ENCODE measurements at regions not wholly inside any gene's neighbourhood (a gene's known extent, or its start where the extent isn't known, plus 50 kb on each side); places are given as distances from the start of the nearest gene placed in this dataset.
"Not testable (repeated sequence)": the region's sequence is repeated elsewhere in the genome, so short reads cannot be mapped to it uniquely, and the experiment has no call there.

GRCh38 chr4:79662651-79663050, 254.6 kb upstream of the GK2 start:
- ATAC-seq (no peak), DNase-seq (no peak)

- no peak for ATAC-seq
- no peak for DNase-seq
These were observed 253.2 kb upstream of the GK2 start for GRCh38 chr4:79661196-79661595.

DNA sequence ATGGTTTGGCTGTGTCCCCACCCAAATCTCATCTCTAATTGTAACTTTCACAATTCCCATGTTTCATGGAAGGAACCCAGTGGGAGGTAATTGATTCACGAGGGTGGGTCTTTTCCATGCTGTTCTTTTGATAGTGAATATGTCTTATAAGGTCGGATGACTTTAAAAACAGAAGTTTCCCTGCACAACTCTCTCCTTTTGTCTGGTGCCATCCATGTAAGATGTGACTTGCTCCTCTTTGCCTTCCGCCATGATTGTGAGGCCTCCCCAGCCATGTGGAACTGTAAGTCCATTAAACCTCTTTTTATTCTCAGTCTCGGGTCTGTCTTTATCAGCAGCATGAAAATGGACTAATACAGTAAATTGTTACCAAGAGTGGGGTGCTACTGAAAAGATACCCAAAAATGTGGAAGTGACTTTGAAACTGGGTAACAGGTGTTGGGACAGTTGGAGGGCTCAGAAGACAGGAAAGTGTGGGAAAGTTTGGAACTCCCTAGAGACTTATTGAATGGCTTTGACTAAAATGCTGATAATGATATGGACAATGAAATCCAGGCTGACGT, 251.4 kb upstream of the GK2 start:
- not testable (repeated sequence) for DNase-seq, ATAC-seq

- no peak for ATAC-seq
- DNase-seq = no peak
These were observed 249.4 kb upstream of the GK2 start for GRCh38 chr4:79657379-79657778.

DNA sequence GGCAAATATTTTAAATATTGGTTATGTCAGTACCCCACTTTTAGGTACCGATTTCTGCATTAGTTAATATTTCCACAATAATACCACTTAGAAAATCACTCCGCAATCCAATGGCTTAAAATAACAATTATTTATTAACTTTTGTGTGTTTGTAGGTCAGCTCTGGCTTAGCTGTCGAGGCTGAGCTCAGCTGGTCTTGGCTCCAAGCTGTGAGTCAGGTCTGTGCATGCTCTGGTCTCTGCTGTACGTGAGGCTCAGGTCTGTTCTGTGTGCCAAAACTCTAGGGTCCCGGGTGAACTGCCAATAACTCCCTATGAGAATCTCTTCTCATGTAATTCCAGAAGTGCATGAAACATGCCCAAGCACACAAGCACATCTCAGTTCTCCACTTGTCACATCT, 245.8 kb upstream of the GK2 start:
- no peak for DNase-seq
- ATAC-seq = no peak

- ATAC-seq (no peak), DNase-seq (no peak)
These were observed 244.7 kb upstream of the GK2 start for GRCh38 chr4:79652738-79653137.

- DNase-seq (no peak), ATAC-seq (no peak)
These were observed 244.2 kb upstream of the GK2 start for GRCh38 chr4:79652232-79652631.

DNA sequence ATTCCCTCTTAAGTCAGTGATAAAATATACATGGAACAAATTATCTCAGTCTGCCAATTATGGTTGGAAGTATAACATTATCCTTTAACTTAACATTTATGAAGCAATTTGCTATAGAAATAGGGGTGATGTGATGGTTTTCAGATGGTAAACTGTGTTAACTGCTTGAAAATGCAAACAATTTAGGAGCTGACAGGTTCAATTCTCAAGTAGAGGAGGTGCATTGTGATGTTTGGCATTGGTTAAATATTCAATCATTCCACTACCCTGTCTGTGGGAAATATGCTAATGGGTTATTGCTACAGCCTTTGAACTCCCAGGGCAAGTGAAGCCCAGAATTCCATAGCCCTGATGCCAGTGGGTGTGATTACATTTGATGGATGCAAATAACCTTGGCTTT, 243.4 kb upstream of the GK2 start:
- no peak for DNase-seq
- ATAC-seq = no peak

- ATAC-seq (peak; percentile 36), DNase-seq (no peak)
These were observed 242.9 kb upstream of the GK2 start for GRCh38 chr4:79650794-79651431.

DNA sequence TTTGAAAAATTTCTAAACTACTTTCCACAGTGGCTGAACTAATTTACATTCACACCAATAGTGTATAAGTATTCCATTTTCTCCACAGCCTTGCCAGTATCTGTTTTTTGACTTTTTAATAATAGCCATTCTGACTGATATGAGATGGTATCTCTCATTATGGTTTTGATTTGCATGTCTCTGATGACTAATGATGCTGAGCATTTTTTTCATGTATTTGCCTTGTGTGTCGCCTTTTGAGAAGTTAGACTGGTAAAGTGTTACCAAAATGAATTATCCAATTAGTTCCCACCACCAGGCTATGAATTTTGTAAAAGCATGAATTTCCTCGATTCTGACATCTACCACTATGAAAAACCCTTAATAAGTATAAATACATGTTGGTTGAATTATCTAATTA, 242.2 kb upstream of the GK2 start:
- no peak for ATAC-seq
- no peak for DNase-seq

DNA sequence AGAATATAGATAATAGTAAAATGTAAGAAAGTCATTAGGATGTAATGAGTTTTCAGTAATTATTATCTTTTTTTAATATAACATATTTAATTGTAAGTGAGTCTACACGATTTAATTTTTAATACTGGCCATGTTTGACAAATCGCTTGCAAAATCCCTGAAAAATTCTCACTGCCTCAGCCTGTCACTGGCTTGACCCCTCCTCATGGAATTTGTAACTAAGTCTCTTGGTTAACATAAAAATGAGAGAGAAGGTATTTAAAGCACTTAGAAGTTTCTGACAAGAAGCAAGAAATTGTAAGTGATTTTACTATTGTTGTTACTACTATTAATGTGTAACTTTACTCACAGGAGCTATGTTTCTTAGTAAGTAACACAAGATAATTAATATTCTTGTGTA, 237.9 kb upstream of the GK2 start:
- ATAC-seq (no peak), DNase-seq (no peak)

- DNase-seq (no peak), ATAC-seq (no peak)
These were observed 230.7 kb upstream of the GK2 start for GRCh38 chr4:79638735-79639134.

- no peak for DNase-seq
- no peak for ATAC-seq
These were observed 229.0 kb upstream of the GK2 start for GRCh38 chr4:79636991-79637390.

- ATAC-seq (no peak), DNase-seq (no peak)
These were observed 226.1 kb upstream of the GK2 start for GRCh38 chr4:79634111-79634510.

- ATAC-seq (no peak), DNase-seq (no peak)
These were observed 224.1 kb upstream of the GK2 start for GRCh38 chr4:79632114-79632513.

DNA sequence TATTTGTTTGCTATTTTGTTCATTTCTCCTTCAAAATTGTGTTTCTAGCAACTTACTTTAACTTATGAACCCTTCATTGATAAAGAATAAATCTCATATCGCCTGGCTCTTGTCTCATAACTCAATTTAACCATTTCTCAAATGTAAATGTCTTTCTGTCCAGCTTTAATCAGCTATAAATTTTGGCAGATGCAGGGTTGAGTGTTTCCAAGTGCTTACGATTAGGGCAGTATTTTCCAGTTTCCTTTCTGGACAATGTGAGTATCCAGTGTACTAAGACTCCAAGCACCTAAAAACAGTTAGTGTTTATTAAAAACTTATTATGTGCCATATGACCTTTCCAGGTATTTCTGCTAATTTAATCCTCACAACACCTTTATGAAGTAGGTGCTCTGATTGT, 218.6 kb upstream of the GK2 start:
- no peak for ATAC-seq
- DNase-seq = no peak

DNA sequence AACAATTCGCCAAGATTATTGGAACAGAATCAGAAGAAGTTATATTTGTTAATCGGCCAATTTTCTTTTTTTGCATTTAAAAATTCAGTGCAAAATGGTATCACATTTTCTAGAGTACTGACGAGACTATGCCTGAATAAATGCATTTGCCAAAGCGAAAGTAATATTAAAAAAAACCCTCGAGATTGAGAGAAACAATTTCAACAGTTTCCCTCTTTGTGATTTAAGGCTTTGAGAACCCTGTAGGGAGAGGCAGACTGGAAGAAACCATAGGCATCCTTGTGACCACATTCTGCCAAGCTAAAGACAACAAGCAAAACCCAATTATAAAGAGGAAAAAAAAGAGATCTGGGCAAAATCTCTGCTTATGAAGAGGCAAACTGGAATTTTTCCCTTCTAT, 218.1 kb upstream of the GK2 start:
- DNase-seq (no peak), ATAC-seq (no peak)

DNA sequence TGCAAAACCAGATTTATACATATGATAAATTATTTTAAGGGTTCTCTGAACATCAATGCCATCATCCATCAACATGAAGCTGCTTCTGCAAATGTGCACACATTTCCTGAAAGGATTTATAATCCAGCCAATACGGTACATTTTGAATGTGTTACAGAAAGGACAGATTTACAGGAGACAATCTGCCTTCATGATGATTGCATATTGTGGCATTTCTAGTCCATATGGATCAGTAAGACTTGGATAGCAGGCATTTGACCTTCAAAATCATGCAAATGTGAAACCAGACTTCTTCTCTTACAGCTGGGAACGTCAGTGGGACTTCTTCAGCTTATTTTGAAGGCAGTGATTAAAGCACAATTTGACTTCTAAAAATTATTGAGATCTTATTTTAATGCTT, 217.3 kb upstream of the GK2 start:
- DNase-seq (no peak), ATAC-seq (no peak)

- ATAC-seq (no peak), DNase-seq (no peak)
These were observed 215.2 kb upstream of the GK2 start for GRCh38 chr4:79623021-79623870.

- ATAC-seq (no peak), DNase-seq (no peak)
These were observed 213.0 kb upstream of the GK2 start for GRCh38 chr4:79621061-79621460.

GRCh38 chr4:79620617-79621016, 212.6 kb upstream of the GK2 start:
- DNase-seq (no peak), ATAC-seq (no peak)

GRCh38 chr4:79613269-79613935, 205.4 kb upstream of the GK2 start:
- DNase-seq (no peak), ATAC-seq (no peak)

DNA sequence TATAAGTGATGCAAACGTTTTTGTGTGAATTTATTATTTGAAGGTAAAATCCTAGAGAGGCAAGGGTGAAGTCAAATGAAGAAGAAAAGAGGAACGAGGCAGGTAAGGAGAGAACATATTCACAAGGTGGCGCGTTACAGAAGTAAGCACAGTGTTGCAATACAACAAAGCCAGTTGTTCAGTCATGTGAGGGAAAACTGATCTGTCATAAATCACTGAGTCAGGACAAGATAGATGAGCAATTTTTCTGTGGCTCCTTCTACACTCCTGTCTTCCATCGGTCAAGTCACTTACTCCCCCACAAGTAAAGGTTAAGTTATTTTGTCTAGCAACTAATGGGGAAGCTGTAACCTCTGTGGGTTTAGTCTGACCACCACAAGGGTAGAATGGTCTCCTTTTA, 203.0 kb upstream of the GK2 start:
- ATAC-seq (no peak), DNase-seq (no peak)
